Erythroblast (primary cell): ENCODE measurements at regions not wholly inside any gene's neighbourhood (a gene's known extent, or its start where the extent isn't known, plus 50 kb on each side); places are given as distances from the start of the nearest gene placed in this dataset.

Experiments used
- GATA1 ChIP-seq: IDR thresholded peaks from 2 replicates; pipeline ENCODE4 v1.6.1; 2011; ENCODE audit warnings: low read depth, mild to moderate bottlenecking, control low read depth, low read length, moderate library complexity
- POLR2A ChIP-seq: IDR thresholded peaks from 2 replicates; pipeline ENCODE4 v1.6.1; 2011; ENCODE audit warnings: mild to moderate bottlenecking, low read length

DNA sequence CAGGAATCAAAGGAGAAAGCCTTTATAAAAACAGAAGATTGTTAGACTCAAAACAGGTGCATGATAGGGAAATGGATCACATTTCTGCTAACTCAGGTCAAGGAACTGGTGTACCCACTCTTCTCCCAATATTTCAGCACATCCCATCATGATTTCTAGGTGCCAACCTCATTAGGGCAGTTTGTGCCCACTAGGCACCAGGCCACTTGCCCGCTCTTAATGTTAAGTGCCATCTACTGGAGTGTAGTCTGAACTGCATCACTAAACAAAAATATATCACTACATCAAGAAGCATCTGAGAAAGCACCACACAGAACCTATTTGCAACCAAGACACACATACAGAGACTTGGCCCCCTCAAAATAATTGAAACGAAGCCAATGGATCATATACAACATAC lies 140.4 kb upstream of the GRID2 start:
- TF ChIP-seq POLR2A (no peak), GATA1 (no peak)
